COLO668 (cell line): ENCODE measurements at regions not wholly inside any gene's neighbourhood (a gene's known extent, or its start where the extent isn't known, plus 50 kb on each side); places are given as distances from the start of the nearest gene placed in this dataset.
"Not testable (repeated sequence)": the region's sequence is repeated elsewhere in the genome, so short reads cannot be mapped to it uniquely, and the experiment has no call there.

ENCODE experiments used
- DNase-seq: peaks from one replicate; lab custom pipeline; 2025; ENCODE audit not compliant: unreplicated experiment; lab: John Stamatoyannopoulos, UW

DNA sequence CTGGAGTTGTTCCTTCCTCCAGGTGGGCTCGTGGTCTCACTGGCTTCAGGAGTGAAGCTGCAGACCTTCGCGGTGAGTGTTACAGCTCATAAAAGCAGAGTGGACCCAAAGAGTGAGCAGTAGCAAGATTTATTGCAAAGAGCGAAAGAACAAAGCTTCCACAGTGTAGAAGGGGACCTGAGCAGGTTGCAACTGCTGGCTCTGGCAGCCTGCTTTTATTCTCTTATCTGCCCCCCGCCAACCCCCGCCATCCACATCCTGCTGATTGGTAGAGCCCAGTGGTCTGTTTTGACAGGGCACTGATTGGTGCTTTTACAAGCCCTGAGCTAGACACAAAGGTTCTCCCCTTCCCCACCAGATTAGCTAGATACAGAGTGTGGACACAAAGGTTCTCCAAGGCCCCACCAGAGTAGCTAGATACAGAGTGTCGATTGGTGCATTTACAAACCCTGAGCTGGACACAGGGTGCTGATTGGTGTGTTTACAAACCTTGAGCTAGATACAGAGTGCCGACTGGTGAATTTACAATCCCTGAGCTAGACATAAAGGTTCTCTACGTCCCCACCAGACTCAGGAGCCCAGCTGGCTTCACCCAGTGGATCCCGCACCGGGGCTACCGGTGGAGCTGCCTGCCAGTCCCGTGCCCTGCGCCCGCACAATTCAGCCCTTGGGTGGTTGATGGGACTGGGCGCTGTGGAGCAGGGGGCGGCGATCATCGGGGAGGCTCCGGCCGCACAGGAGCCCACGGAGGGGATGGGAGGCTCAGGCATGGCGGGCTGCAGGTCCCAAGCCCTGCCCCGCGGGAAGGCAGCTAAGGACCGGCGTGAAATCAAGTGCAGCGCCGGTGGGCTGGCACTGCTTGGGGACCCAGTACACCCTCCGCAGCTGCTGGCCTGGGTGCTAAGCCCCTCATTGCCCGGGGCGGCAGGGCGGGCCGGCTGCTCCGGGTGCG, 999.5 kb upstream of the SPRY2 start:
- DNase-seq, result not testable (repeated sequence)

DNA sequence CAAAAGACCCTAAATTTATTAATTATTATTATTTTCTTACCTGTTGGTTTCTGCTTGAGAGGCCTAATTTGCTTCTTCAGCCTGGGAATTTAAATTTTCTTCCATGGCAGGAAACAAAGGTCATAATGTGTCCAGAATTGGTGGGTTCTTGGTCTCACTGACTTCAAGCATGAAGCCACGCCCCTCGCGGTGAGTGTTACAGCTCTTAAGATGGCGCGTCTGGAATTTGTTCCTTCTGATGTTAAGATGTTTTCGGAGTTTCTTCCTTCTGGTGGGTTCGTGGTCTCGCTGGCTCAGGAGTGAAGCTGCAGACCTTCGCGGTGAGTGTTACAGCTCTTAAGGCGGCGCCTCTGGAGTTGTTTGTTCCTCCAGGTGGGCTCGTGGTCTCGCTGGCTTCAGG, 998.7 kb upstream of the SPRY2 start:
- not testable (repeated sequence) for DNase-seq

DNA sequence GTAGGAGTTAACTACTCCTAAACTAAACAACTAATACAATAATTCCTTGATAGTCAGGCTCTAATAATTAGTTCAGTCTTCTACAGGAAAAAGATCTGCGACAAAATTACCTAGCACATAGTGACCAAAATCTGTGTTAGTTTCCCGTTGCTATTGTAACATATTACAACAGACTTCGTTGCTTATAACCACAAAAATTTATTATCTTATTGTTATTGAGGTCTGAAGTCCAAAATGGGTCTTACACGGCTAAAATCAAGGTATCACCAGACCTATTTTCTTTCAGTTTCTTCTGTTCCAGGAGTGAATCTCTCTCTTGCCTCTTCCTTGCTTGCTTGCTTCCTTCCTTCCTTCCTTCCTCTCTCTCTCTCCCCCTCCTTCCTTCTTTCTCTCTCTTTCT, 993.6 kb upstream of the SPRY2 start:
- no peak for DNase-seq

DNA sequence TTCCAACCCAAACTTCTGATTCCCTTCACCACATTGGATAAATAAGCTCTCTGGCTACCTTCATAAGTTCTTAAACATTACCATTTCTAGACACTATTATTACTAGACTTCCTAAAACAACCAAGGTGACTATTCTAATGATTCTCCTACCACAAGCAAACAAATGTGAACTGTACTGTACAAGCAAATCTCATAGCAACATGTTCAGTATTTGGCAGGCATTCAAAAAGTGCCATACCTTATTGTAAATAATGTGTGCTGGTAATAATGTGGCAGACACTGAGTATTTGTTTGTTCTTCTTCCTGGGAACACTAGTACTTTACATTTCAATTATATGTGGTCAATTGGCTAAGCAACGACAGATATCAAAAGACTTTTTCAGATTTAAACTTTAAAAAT, 986.0 kb upstream of the SPRY2 start:
- no peak for DNase-seq

DNA sequence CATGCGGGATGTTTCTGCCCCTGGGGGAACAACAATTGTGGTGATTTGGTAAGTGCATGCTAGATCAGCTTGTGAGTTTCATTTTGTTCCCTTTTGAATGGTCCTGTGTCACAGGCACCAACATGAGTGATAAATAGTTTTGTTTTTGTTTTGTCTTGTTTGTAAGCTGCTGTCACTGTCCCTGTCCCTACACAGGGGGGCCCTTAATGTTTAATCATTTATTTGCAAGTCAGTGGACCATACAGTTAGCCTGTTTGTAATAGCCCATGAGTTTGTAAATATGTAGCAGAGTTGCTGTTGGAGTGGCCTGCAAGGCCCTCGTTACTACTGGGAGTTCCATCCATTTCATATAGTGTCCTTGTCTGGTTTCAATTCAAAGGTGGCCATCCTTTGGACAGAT, 979.6 kb upstream of the SPRY2 start:
- DNase-seq, result no peak

DNA sequence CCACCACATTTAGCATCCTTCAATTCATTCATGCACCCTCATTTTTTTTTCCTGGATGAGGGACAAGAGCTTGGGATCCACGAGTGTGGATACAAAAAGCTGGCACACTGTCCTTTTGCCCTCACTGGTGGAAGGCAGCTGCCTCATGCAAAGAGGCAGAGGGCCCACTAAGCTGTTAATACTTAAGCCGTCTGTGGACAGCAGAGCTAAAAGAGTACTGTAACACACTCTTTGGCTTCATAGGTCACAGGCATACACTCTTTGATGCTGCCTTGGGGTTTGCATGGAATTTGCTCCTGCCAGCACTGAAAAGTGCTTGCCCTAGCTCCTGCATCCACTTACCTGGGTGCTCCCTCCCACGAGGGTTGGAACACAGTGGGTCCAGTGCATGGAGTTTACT, 978.4 kb upstream of the SPRY2 start:
- DNase-seq, result no peak

DNA sequence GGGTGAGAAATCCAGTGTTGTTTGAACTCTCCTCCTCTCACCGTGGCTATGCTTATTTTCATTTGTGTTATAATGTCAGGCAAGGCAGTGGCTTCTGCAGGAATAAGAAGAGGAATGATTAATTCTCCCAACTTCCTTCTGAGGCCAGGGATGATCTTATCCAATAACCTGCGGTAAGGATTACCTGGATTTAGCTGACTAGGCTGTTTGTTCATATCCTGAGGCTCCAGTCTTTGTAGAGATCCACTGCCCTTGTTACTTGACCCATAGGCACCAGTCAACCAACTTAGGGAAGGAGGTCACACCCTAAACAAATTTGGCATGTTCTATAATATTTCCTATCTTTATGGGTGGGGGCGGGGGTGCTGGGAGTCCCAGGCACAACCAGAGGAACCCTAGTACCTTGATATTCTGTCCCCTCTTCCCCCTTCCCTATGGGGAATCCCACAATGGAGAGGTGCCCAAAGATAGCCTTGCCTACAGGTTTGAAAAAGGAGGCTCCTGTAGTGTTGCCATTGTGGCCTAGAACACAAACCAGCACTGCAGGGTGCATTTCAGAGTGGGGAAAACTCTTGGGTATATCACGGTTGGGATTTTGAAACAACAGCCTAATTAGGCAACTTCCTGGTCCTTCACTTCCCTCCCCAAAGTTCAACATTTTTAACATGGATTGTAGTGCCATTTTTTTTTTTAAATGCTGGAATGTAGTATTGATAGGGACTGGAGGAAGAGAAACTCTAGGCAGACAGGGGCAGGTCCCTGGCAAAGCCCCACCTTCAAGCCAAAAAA, 977.5 kb upstream of the SPRY2 start:
- DNase-seq, result no peak

DNA sequence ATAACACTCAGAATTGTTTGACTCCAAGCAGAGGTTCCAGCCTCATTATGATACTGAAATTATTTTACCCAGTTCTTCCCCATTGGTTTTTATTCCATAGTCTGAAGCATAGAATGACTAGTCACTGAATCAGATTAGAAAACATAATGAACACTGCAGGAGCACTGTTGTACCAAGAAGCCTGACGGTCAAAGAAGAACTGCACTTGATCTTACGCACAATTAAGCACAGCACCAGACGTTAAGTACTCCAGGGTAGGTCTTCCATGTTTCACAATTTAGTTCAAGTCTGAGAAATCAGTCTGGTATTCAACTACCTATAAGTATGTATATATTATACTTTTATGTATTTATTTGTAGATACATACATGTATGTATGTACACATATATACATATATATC, 973.5 kb upstream of the SPRY2 start:
- no peak for DNase-seq

DNA sequence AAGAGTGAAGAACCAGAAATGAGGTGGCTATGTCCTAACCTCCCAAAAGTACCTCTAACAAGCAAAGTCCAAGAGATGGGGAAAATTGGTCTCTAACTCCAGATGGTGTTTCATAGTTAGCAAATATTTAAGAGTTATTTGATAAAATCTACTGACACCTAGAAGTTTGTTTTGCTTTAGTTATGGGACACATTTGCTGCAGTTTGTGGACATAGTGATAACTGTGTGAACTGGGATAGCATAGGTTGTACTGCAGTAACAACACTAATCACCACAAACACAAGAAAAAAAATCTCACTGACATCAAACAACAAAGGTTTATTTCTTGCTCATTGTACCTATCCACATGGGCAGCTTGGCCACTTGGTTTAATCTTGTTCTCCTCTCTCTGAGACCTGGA, 965.0 kb upstream of the SPRY2 start:
- no peak for DNase-seq

DNA sequence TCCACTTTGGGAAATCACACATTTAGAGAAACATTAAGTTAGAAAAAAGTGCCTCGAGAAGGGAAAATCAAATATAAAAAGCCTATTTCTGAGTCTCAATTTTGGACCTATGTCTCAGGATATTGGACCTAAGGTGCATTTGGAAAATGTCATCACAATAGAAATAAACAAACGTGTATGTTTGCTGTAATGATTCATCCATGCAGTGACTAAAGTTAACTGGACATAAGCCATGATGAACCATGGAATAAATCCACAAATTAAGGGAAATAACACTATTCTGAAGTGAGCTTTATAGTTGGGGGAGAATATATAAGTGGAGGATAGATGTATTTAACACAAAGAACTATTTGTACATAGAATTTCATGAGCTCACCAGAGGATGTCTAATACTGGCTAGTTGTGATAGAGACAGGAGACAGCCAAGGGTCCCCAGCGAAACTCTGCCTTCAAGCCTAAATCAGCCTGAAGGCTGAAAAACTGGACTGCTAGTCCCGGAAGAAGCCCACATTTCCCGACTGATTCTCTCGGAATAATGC, 963.3 kb upstream of the SPRY2 start:
- DNase-seq, result no peak

DNA sequence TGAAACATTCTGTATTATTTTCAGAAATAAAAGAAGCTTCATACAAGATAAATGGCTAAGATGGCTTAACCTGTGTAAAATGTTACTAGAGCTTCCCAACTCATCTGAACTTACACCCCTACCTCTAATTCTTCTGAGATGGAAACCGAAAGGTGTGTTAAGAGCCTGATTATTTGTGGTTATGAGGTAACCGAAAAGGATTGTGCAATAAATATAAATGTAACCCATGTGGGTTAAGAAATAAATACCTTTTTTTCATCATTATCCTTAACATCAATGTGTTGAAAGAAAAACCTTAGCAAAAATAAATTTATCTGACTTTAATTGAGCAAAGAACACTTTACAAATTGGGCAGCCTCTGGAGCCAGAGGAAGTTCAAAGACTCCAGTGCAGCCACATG, 961.8 kb upstream of the SPRY2 start:
- no peak for DNase-seq

DNA sequence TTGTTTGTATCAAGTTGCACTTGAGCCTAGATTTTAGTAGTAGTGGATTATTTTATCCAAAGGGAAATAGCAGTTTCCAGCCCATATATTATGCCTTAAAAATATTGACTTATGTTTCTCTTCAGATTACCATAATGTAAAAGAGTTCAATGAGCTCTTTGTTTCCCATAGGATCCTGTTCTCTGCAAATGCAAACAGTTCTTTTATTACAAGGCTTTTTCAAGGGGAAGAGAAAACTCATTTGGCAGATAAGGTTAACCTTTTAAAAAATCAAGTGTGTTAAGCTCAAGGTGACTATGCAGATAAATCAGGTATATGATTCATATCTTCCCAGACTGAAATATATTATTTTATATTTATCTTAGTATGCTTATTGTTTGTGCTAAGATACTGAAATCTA, 961.2 kb upstream of the SPRY2 start:
- no peak for DNase-seq

DNA sequence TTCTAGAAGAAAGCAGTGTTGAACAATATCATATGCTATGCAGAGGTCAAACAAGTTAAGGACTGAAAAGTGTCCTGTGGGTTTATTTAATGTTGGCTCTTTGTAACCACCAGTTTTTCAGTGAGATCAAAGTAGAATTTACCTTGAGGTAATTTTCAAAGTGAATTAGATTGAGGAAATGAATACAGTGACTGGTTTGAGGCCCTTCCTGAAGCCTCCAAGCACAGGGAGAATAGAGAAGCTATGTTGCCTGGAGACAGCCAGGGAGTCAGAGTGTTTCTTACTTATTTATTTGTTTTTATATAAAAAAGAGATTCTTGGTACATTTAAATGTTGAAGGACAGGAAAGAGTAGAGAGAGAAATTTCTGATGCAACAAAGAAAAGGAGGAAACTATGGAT, 954.3 kb upstream of the SPRY2 start:
- no peak for DNase-seq

DNA sequence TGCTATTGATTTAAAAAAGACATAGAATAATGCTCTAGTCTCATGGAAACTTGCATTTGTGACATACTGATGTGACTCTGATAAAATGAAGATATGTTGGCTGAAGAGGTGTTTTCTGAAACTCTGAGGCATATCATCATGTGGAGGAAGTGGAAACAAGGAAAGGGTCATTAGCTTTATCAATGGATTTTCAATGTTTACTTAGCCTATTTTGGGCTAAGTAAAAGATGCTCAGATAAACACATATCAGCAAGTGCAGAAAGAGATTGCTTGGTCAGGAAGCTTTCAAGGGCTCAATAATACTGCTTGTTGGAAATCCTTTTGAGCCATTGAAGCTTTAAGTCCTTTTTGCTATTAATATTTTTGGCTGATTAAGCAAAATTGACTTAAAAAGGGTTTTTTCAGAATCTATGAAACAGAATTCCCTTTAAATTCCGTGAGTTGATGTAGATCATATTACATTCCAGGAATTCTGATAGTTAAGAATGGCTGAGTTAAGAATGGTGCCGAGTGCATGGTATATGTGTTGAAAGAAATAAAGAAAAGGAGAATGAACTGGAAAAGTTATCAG, 952.8 kb upstream of the SPRY2 start:
- DNase-seq, result no peak

DNA sequence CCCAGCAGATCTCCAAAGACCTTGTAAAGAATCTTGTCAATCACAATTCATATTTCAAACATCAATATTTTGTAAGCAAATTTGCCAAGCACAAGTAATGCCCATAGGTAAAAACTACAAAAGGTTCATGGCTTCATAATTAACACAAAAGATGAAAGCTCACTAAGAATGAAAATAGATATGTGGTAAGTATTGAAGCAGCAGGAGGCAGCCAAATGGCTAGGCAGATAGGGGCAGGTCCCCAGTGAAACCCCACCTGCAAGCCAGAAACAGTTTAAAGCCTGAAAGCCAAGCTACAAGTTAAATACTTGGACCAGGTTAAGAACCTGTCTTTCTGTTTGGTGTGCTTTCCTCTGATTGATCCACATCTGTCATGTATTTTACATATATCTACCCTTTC, 942.6 kb upstream of the SPRY2 start:
- no peak for DNase-seq

DNA sequence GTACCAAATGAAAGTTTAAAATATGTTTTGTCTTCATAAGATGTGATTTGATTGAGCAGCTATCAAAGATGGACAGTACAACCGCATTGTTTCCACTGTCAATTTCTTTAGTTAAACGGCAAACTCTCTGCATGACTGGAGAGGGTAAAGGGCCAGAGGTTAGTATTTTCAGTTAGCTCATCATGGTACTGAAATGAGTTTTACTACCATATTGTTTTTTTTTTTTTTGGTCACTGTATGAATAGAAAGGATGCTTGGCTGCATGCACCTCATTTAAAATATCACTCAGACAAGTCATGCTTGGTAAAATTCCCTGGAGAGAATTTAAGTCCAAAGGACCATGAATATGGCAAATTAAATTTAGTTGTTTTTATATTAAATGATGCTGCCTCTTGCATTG, 942.1 kb upstream of the SPRY2 start:
- no peak for DNase-seq

DNA sequence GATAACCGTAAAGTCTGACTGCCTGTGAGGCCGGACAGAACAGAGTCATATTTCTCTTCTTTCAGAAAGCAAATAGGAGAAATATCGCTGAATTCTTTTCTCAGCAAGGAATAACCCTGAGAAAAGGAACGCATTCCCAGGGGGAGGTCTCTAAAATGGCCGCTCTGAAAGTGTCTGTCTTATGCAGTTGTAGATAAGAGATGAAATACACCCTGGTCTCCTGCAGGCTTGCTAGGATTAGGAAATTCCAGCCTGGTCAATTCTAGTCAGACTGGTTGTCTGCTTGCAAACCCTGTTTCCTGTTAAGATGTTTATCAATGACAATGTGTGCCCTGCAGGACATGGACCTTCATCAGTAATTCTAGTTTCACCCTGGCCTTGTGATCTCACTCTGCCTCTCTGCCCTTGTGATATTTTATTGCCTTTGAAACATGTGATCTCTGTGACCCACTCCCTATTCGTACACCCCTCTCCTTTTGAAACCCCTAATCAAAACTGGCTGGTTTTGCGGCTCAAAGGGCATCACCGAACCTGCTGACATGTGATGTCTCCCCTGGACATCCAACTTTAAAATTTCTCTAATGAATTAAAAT, 934.8 kb upstream of the SPRY2 start:
- no peak for DNase-seq

DNA sequence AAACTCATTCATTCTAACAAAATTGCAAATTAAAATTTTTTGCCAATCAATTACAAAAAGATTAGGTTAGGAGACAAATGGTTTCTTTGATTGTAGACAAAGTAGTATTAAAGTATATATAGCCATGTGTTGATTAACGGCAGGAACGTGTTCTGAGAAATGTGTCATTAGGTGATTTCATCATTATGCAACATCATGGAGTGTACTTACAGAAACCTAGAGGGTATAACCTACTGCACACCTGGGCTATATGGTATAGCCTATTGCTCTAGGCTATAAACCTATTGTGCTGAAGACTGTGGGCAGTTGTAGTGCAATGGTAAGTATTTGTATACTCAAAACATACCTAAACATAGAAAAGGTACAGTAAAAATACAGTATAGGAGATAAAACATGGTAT, 906.8 kb upstream of the SPRY2 start:
- DNase-seq, result no peak

DNA sequence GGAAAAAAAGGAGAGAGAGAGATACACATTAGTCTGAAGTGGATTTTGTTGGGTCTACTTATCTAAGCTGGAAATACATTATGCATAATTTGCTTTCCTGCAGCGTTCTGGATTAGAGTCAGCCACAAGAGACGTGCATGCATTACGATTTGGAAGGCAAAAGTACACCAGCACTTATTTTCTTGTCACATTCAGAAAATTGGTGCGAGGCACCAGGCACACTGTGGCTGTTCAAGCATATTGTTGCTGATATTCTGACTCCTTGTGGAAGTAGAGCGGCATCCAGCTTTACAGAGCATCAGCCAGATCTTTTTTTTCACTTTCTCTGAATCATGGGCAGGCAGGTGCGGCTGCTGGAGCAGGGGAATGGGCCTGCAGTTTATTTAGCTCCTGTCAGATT, 905.6 kb upstream of the SPRY2 start:
- no peak for DNase-seq

DNA sequence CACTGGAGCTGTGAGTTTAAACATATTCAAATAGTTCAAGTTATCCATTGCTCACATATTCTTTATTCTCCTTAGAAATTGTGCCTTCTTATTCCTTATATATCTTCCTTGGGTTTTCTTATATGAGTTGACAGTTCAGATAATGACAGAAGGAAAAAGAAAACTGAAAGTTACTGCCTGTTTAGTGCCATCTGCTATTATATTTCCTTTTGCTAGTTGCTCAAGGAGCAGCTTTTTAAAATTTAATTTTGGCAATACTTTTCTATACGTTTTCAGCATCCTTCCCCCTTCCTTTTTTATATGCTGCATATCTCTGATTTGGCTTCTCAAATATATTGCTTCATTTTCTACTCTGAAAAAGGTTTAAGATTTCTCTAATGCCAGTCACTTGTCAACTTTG, 903.1 kb upstream of the SPRY2 start:
- DNase-seq, result no peak

DNA sequence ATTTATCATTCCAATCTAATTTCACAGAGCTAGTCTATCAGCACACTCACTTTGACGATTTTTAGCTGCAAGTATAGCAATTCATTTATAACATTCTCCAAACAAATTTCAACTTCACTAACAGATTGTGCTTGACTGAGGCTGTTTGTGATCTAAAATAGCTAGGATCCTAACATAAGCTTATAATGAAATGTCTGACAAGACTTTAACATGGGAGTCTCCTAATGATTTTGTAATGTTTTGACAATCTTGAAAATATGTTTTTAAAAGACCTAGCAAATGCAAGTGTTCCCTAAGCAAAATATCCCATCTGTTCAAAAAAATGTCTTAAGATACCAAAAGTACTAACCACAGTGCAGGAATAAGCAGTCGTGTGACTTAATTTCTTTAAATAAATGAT, 889.5 kb upstream of the SPRY2 start:
- no peak for DNase-seq
